EL (cell line): ENCODE measurements at regions not wholly inside any gene's neighbourhood (a gene's known extent, or its start where the extent isn't known, plus 50 kb on each side); places are given as distances from the start of the nearest gene placed in this dataset.
"Not testable (repeated sequence)": the region's sequence is repeated elsewhere in the genome, so short reads cannot be mapped to it uniquely, and the experiment has no call there.

Experiments
- DNase-seq: peaks from one replicate; pipeline ENCODE4 v3.0.0-alpha.2; 2016

- no peak for DNase-seq
These were observed 498.6 kb downstream of the EBF1 start for GRCh38 chr5:158601118-158601517.

GRCh38 chr5:158600679-158601078 is 499.0 kb downstream of the EBF1 start:
- no peak for DNase-seq

- DNase-seq, result peak; percentile 67
These were observed 500.6 kb downstream of the EBF1 start for GRCh38 chr5:158599157-158599556.

GRCh38 chr5:158594595-158595242 is 505.0 kb downstream of the EBF1 start:
- DNase-seq, result no peak

GRCh38 chr5:158593925-158594324 is 505.8 kb downstream of the EBF1 start:
- no peak for DNase-seq

GRCh38 chr5:158591301-158591863 is 508.3 kb downstream of the EBF1 start:
- peak; percentile 67 for DNase-seq

GRCh38 chr5:158590746-158591300 is 508.9 kb downstream of the EBF1 start:
- no peak for DNase-seq

- DNase-seq, result peak; percentile 35
These were observed 509.8 kb downstream of the EBF1 start for GRCh38 chr5:158589939-158590338.

GRCh38 chr5:158588617-158589016 is 511.1 kb downstream of the EBF1 start:
- no peak for DNase-seq

GRCh38 chr5:158586054-158586453 is 513.7 kb downstream of the EBF1 start:
- no peak for DNase-seq

GRCh38 chr5:158582669-158583068 is 517.0 kb downstream of the EBF1 start:
- not testable (repeated sequence) for DNase-seq

- DNase-seq, result no peak
These were observed 525.9 kb downstream of the EBF1 start for GRCh38 chr5:158573829-158574228.

GRCh38 chr5:158570502-158570901 is 529.2 kb downstream of the EBF1 start:
- DNase-seq, result peak; percentile 44

GRCh38 chr5:158569534-158569933 is 530.2 kb downstream of the EBF1 start:
- DNase-seq, result no peak

GRCh38 chr5:158565017-158565789 is 534.5 kb downstream of the EBF1 start:
- DNase-seq, result no peak

GRCh38 chr5:158563760-158564390 is 535.8 kb downstream of the EBF1 start:
- no peak for DNase-seq

- DNase-seq, result no peak
These were observed 538.0 kb downstream of the EBF1 start for GRCh38 chr5:158561562-158562190.

- DNase-seq, result peak; percentile 55
These were observed 539.5 kb downstream of the EBF1 start for GRCh38 chr5:158560170-158560569.

GRCh38 chr5:158559643-158560042 is 540.1 kb downstream of the EBF1 start:
- DNase-seq, result no peak

GRCh38 chr5:158559066-158559465 is 540.6 kb downstream of the EBF1 start:
- no peak for DNase-seq

GRCh38 chr5:158553962-158554336 is 545.8 kb downstream of the EBF1 start:
- no peak for DNase-seq

GRCh38 chr5:158553195-158553961 is 546.3 kb downstream of the EBF1 start:
- no peak for DNase-seq
